RWPE2 (cell line): ENCODE measurements at regions not wholly inside any gene's neighbourhood (a gene's known extent, or its start where the extent isn't known, plus 50 kb on each side); places are given as distances from the start of the nearest gene placed in this dataset.
"Not testable (repeated sequence)": the region's sequence is repeated elsewhere in the genome, so short reads cannot be mapped to it uniquely, and the experiment has no call there.

ENCODE experiments used
- ATAC-seq: fragments of 200-7000 bp; cut with Tn5 transposase; 3 replicates; pipeline ENCODE4 v1.9.1; 2021; ENCODE audit warnings: low read depth
- DNase-seq: peaks from one replicate; pipeline ENCODE4 v3.0.0-alpha.2; 2020; ENCODE audit warnings: low spot score
- H3K27ac ChIP-seq: fragments of 450-650 bp; 2 replicates; pipeline ENCODE4 v1.5.1; 2017; ENCODE audit warnings: mild to moderate bottlenecking; ENCODE audit not compliant: poor library complexity, severe bottlenecking
- H3K27me3 ChIP-seq: fragments of 250-450 bp; sonication (Bioruptor Pico); 2 replicates; pipeline ENCODE4 v1.5.1; 2021; ENCODE audit warnings: mild to moderate bottlenecking, moderate library complexity; ENCODE audit not compliant: insufficient read depth, poor library complexity, severe bottlenecking
- H3K36me3 ChIP-seq: fragments of 250-450 bp; sonication (Bioruptor Pico); 2 replicates; pipeline ENCODE4 v1.5.1; 2020; ENCODE audit warnings: low read depth, mild to moderate bottlenecking, moderate library complexity
- H3K4me1 ChIP-seq: fragments of 250-450 bp; sonication (Bioruptor Pico); 2 replicates; pipeline ENCODE4 v1.5.1; 2021; ENCODE audit warnings: mild to moderate bottlenecking, moderate library complexity; ENCODE audit not compliant: insufficient read depth, poor library complexity, severe bottlenecking
- H3K4me3 ChIP-seq: fragments of 250-450 bp; sonication (Bioruptor Pico); 2 replicates; pipeline ENCODE4 v1.5.1; 2021; ENCODE audit warnings: mild to moderate bottlenecking, moderate library complexity; ENCODE audit not compliant: severe bottlenecking
- H3K9me3 ChIP-seq: fragments of 250-450 bp; sonication (Bioruptor Pico); 2 replicates; pipeline ENCODE4 v1.5.1; 2021; ENCODE audit warnings: mild to moderate bottlenecking, moderate library complexity; ENCODE audit not compliant: severe bottlenecking

DNA sequence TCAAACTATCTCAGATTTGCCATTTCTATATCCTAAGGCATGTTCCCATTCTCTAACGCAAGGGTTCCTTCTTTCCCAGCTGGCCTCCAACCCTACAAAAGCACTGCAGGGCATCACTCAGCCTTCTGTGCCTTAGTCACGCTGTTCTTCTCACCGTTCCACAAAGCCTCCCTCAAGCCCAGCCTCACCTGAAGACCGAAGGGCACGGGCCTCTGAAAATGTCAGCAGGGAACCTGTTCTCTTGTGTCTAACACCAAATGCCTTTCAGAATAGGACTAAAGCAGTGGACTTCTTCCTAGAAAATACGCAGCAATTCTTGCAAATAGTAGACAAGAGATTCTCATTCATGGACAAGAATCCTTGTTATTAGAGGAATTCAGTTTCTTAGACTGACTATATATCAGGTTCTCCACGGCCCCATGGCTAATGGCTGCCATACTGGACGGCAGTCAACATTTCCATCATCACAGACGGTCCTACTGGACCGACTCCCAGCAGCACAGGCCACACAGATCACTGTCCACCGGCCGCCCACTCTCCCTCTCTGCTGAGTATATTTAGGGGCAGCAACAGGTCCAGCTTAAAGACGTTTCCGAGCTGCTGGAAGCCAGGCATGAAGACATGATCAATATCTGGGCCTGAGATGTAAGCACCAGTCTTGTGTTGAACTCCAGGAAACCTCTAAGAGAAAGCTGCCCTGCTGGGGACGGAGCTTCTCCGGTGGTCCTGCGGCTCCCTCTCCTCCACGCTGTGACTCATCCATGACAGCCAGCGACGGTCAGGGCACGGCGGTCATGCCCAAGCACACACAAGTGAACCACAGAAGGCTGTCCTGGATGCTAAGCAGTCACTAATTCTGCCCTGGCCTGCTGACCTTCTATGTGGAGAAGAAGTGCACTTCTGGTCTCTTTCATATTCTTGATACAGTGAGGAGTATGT is 61.8 kb upstream of the TNK2 start:
- not testable (repeated sequence) for DNase-seq, H3K4me3 ChIP-seq, H3K27me3 ChIP-seq, H3K9me3 ChIP-seq, H3K27ac ChIP-seq, H3K36me3 ChIP-seq, H3K4me1 ChIP-seq, ATAC-seq

- not testable (repeated sequence) for ATAC-seq, H3K27ac ChIP-seq, H3K4me1 ChIP-seq, H3K27me3 ChIP-seq, DNase-seq, H3K4me3 ChIP-seq, H3K9me3 ChIP-seq, H3K36me3 ChIP-seq
These were observed 61.0 kb upstream of the TNK2 start for GRCh38 chr3:195969341-195969740.

DNA sequence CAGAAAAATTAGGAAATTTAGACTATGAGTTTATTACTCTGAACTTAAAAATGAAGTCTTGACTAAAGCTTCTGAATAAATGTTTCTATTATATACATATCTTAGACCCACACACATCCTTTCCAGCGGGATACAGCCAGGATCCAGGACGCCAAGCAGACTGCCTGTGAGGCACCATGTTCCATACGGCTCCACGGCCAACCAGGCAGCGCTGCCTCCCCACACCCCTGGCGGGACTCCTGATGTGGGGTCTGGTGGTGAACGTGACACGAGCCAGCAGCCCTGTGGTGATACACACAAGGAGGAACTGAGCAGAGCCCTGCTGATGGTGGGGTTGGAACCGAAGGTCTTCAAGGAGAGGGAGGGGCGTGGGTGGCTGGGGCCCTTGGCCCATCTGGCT is 59.8 kb upstream of the TNK2 start:
- H3K9me3 ChIP-seq, H3K4me3 ChIP-seq, H3K36me3 ChIP-seq, H3K4me1 ChIP-seq, ATAC-seq, DNase-seq, H3K27ac ChIP-seq, H3K27me3 ChIP-seq: not testable (repeated sequence)

DNA sequence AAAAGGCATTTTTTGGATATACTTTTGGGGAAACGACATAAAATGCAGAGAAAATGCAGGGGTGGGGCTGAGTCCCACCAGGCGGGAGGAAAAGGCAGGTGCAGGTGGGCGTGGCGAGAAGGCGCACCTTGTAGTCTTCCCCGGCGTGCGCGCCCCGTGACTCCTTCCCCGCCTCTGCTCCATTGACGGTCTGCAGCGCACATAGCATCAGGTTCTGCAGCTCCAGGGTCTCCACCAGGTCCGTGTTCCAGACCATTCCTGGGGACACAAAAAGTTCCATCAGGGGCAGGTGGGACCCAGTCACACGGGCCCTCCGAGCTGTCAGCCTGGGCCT is 59.0 kb upstream of the TNK2 start:
- ATAC-seq, H3K36me3 ChIP-seq, H3K9me3 ChIP-seq, H3K4me3 ChIP-seq, H3K27ac ChIP-seq, H3K4me1 ChIP-seq, H3K27me3 ChIP-seq, DNase-seq: not testable (repeated sequence)

DNA sequence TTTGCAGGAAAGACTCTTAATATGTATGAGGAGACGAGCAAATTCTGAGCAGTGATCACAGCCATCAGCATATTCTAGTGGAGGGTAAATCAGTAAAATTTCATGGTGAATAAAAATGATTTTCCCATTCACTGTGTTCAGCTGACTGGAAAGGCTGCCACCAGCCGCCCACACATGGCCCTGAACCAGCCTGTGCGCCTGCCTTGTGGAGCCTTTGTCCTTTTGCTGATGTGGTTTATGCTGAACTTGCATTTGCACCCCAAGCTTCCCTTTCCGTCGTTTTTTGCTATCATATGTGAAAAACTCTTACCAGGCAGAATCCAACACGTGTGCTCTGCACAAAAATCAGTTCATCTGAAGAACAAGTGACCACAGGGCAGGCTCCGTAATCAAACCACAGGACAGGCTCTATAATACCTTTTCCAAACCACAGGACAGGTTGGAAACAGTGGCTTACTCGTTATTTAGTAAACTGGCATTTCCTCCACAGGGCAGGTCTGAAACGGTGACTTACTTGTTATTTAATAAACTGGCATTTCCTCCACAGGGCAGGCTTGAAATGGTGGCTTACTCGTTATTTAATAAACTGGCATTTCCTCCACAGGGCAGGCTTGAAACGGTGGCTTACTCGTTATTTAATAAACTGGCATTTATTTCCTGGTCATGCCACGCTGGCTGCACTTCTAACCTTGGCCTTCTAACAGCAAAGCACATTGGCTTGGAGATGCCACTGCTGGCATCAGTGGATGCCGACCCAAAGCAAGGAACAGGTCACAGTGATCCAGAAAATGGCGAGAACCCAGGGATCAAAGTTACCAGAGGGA is 58.4 kb upstream of the TNK2 start:
- H3K36me3 ChIP-seq, H3K27me3 ChIP-seq, H3K9me3 ChIP-seq, H3K27ac ChIP-seq, ATAC-seq, H3K4me1 ChIP-seq, H3K4me3 ChIP-seq, DNase-seq: not testable (repeated sequence)

DNA sequence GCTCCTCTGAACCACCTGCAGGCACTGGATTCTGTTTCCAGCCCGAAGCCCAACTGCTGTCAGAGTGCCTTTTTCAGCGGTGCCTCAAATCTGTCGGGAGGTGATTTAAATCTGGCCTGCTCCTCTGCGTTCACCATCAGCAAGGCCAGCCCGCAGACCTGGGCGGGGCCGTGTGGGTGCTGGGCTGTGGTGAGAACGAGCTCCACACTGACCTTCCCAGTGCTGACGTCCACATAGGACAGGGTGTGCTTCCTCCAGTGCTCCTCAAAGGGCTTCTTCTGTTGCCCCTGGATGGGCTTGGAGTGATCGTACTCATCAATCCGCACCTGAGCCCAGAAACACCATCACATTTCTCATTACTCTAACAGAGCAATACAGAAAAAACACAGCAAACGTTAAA is 56.9 kb upstream of the TNK2 start:
- H3K9me3 ChIP-seq, ATAC-seq, H3K4me3 ChIP-seq, H3K27ac ChIP-seq, H3K4me1 ChIP-seq, H3K27me3 ChIP-seq, DNase-seq, H3K36me3 ChIP-seq: not testable (repeated sequence)

- not testable (repeated sequence) for H3K9me3 ChIP-seq, H3K36me3 ChIP-seq, H3K4me3 ChIP-seq, H3K27ac ChIP-seq, H3K27me3 ChIP-seq, H3K4me1 ChIP-seq, ATAC-seq, DNase-seq
These were observed 56.2 kb upstream of the TNK2 start for GRCh38 chr3:195964318-195965107.

DNA sequence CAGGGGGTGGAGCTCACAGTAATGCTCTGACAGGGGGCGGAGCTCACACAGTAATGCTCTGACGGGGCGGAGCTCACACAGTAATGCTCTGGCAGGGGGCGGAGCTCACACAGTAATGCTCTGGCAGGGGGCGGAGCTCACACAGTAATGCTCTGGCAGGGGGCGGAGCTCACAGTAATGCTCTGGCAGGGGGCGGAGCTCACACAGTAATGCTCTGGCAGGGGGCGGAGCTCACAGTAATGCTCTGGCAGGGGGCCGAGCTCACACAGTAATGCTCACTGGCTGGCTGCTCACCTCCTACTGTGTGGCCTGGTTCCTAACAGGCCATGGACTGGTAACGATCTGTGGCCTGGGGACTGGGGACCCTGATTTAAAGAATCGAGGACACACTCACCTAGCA is 53.9 kb upstream of the TNK2 start:
- ATAC-seq, H3K4me1 ChIP-seq, H3K27ac ChIP-seq, H3K27me3 ChIP-seq, H3K36me3 ChIP-seq, DNase-seq, H3K4me3 ChIP-seq, H3K9me3 ChIP-seq: not testable (repeated sequence)

GRCh38 chr3:195960971-195961775 is 52.8 kb upstream of the TNK2 start:
- H3K27ac ChIP-seq, H3K4me3 ChIP-seq, H3K36me3 ChIP-seq, H3K27me3 ChIP-seq, H3K9me3 ChIP-seq, DNase-seq, H3K4me1 ChIP-seq: not testable (repeated sequence)
- peak; percentile 38; the same call in 1 of the 3 replicates for ATAC-seq

DNA sequence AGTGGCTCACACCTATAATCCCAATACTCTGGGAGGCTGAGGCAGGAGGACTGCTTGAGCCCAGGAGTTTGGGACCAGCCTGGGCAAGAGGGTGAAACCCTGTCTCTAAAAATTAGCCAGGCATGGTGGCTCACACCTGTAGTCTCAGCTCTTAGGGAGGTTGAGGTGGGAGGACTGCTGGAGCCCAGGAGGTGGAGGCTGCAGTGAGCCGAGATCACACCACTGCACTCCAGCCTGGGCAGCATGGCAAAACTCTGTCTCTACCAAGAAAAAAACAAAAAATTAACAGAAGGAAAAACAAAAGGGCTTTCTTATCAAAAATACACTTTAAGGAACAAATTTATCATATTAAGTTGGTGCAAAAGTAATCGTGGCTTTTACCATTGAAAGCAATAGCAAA is 51.8 kb upstream of the TNK2 start:
- H3K27ac ChIP-seq, H3K4me1 ChIP-seq, H3K27me3 ChIP-seq, H3K9me3 ChIP-seq, H3K36me3 ChIP-seq, ATAC-seq, H3K4me3 ChIP-seq, DNase-seq: not testable (repeated sequence)
